IPS-18a (cell line): ENCODE measurements at regions not wholly inside any gene's neighbourhood (a gene's known extent, or its start where the extent isn't known, plus 50 kb on each side); places are given as distances from the start of the nearest gene placed in this dataset.

Experiments used
- H3K27ac ChIP-seq: one replicate; pipeline ENCODE4 v1.5.1; 2013; ENCODE audit warnings: low read length
- H3K27me3 ChIP-seq: one replicate; pipeline ENCODE4 v1.6.1; 2013; ENCODE audit warnings: mild to moderate bottlenecking, low read length; ENCODE audit not compliant: control insufficient read depth, insufficient read depth
- H3K36me3 ChIP-seq: one replicate; pipeline ENCODE4 v1.6.1; 2013; ENCODE audit warnings: low read depth, low read length; ENCODE audit not compliant: control insufficient read depth
- H3K4me1 ChIP-seq: one replicate; pipeline ENCODE4 v1.6.1; 2013; ENCODE audit warnings: low read depth, low read length; ENCODE audit not compliant: control insufficient read depth
- H3K4me3 ChIP-seq: one replicate; pipeline ENCODE4 v1.5.1; 2013; ENCODE audit warnings: low read length
- H3K9ac ChIP-seq: one replicate; pipeline ENCODE4 v1.6.1; 2013; ENCODE audit warnings: mild to moderate bottlenecking, low read length, moderate library complexity
- H3K9me3 ChIP-seq: one replicate; pipeline ENCODE4 v1.6.1; 2013; ENCODE audit warnings: low read depth, low read length; ENCODE audit not compliant: control insufficient read depth

DNA sequence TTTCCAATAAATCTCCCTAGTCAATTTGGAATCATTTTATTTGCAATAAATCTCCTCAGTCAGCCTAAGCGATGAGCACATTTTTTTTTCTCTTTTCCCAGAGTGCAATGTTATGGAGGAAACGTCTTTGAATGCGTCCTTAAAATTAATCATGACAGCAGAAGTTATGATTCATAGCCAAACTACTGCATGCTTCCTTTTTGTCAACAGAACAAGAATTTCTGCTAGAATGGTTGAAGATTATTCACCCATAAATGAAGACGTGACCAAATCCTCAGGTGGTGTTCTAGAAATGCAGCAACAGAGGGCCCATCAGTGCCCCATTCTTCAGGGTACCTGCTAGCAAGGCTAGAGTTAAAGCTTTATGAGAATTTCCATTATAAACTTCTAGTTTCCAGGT, 407.9 kb upstream of the PKN2 start:
- peaks cover 8% of the 10 kb centered on the region for H3K4me1 ChIP-seq
- H3K36me3 ChIP-seq, result no peaks in the 10 kb centered on the region
- H3K9ac ChIP-seq, result no peak overlapping the region
- H3K27ac ChIP-seq, result no peak overlapping the region
- H3K9me3 ChIP-seq, result no peaks in the 10 kb centered on the region
- no peak overlapping the region for H3K4me3 ChIP-seq
- no peaks in the 10 kb centered on the region for H3K27me3 ChIP-seq

DNA sequence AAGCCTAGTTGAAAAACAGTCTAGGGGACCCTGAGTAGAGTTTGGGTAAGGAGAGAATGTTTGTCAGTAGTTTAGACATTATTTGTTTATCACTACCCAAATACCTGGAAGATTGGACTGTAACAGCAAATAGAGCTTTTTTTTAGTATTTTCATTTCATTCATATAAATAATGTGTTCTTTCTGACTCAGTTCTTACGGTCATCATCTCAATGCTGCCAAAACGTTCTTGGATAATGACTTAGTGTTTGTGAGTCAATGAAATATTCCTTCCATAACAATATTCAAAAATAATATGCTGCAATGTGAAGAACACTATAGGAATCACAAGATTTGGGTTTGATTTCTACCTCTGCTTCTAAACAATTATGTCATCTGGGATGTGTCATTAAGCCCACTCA, 400.0 kb upstream of the PKN2 start:
- H3K4me3 ChIP-seq, result no peak overlapping the region
- H3K36me3 ChIP-seq, result no peaks in the 10 kb centered on the region
- no peaks in the 10 kb centered on the region for H3K4me1 ChIP-seq
- no peak overlapping the region for H3K27ac ChIP-seq
- no peak overlapping the region for H3K9ac ChIP-seq
- no peaks in the 10 kb centered on the region for H3K9me3 ChIP-seq
- no peaks in the 10 kb centered on the region for H3K27me3 ChIP-seq

DNA sequence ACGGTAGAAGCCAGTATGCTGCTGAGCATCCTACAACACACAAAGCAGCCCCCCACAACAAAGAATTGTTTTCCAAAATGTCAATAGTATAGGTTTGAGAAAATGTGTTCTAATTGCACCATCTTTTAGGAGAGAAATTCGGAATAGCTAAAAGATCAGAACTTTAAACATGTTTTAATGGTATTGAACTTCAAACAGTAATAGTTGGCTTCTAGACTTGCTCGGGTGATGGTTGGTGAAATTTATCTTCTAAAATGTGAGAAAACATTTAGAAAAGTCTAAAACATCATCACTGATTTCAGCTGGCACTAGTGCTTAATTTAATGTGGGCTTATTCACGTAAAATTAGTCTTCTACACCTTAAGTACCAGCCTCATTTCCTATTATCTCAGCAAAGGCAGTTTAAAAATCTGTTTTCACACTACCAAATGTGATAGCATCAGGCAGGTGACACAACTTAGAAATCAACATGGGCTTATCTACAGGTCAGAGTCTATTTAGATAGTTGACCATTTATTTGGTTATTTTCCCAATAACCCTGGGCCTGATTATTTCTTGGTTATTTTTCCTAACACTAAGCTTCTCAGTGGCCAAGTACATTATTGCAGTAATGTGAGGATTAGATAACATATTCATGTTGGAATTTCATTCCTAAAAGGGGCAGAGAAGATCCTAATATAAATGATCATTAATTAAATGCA, 399.3 kb upstream of the PKN2 start:
- Histone ChIP-seq H3K4me1 (no peaks in the 10 kb centered on the region), H3K9me3 (no peaks in the 10 kb centered on the region), H3K9ac (no peak overlapping the region), H3K36me3 (no peaks in the 10 kb centered on the region), H3K27ac (no peak overlapping the region), H3K27me3 (no peaks in the 10 kb centered on the region), H3K4me3 (no peak overlapping the region)

DNA sequence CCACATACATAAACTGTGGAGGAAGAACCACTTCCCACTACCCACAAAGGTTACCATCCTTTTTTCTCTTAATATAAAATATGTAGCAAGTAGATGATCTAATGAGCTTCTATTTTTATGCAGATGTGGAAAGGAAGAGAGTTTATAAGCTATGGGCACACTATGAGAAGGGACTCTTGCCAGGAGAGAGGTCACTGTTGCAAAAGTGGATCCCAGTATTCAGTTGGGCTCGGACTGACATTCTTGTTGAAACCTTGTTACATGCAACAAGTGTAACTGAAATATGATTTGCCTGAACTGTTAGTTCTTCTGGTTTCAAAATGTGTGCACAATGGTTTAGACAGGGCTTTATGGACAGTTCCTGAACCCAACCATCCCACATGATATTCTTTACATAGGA, 397.4 kb upstream of the PKN2 start:
- H3K27ac ChIP-seq, result no peak overlapping the region

DNA sequence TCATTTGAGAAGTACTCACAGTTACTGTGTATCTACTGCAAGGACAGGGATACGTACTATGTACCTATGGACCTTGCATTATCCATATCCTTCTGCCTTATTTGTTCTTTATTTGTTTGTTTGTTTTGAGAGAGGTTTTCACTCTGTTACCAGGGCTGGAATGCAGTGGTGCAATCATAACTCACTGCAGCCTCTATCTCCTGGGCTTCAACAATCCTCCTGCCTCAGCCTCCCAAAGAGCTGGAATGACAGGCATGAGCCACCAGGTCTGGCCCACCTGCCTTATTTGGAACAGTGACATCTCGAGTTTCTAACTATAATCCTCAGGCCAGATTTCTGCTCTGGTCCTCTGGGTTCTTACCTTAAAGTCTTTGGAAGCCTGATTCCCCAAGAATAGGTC, 395.5 kb upstream of the PKN2 start:
- Histone ChIP-seq H3K27ac (no peak overlapping the region), H3K9ac (no peak overlapping the region), H3K4me1 (no peaks in the 10 kb centered on the region), H3K4me3 (no peak overlapping the region), H3K9me3 (no peaks in the 10 kb centered on the region), H3K36me3 (no peaks in the 10 kb centered on the region), H3K27me3 (no peaks in the 10 kb centered on the region)

More for the DNA sequence above, 397.4 kb upstream of the PKN2 start:
- Histone ChIP-seq H3K9me3 (no peaks in the 10 kb centered on the region), H3K4me1 (no peaks in the 10 kb centered on the region), H3K27me3 (no peaks in the 10 kb centered on the region), H3K36me3 (no peaks in the 10 kb centered on the region), H3K4me3 (no peak overlapping the region), H3K9ac (no peak overlapping the region)

DNA sequence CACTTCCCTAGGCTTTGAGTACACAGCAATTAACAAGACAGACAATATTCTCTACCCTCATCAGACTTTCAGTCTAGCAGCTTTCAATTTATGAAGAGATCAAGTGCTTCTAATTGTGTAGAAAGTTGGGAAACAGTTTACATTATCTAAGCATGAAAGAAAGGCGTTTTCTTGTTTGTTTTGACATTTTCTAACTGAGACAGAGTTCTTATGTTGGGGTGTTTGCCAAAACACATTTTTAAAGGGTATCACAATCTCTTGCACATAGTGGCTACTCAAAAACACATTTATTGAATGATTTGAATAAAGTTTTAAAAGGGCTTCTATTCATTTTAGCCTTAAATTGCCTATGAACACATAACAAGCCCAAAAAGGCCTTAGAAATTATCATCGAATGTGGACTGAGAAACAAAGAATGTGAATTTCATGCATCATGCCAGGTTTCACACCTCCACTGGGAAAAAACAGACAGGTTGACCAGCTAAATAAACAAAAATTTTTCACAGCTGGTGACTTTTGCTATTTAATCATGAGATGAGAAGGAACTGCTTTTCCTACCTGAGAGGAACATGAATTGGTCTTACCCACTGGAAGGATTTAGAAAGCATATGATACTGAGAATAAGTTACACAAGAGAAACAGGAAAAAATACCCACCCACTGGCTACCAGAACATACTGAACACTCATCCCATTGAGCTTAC, 394.5 kb upstream of the PKN2 start:
- H3K27me3 ChIP-seq, result no peaks in the 10 kb centered on the region
- no peaks in the 10 kb centered on the region for H3K9me3 ChIP-seq
- no peak overlapping the region for H3K27ac ChIP-seq
- no peak overlapping the region for H3K4me3 ChIP-seq
- no peaks in the 10 kb centered on the region for H3K36me3 ChIP-seq
- no peak overlapping the region for H3K9ac ChIP-seq
- no peaks in the 10 kb centered on the region for H3K4me1 ChIP-seq

DNA sequence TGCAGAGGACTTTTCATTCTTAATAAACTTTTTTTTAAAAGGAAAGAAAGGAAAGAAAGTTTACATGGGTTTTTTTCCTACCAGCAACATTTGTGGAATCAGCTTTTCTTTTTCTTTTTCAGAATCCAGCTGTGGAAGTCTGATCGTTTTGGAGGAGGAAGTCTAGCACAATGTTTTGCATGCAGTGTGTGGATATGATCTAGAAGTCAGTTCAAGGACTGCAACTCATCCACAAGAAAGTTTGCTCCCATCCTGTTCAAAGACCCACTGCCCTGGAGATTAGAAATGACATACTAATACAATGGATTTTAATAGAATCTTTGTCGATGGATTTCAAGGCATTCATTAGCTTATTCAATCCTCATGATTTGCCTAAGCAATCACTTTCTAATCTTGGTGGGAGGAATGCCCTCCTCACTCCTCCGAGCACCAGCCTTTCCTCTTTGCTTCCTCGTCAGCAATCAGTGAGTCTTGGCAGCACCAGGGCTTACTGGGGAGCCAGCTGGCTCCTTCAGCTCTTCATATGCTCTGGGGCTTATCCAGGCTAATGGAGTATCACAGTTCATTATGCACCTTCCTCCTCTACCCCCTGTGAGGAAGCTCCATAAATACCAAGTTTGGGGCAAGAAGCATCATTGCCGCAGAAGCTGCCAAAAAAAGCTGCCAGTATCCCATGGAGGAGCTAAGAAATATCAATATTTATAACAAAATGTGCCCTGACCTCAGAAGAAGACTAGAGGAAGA, 392.3 kb upstream of the PKN2 start:
- H3K4me3 ChIP-seq, result no peak overlapping the region
- no peaks in the 10 kb centered on the region for H3K9me3 ChIP-seq
- H3K9ac ChIP-seq, result no peak overlapping the region
- no peaks in the 10 kb centered on the region for H3K27me3 ChIP-seq
- H3K4me1 ChIP-seq, result peaks cover 6% of the 10 kb centered on the region
- no peaks in the 10 kb centered on the region for H3K36me3 ChIP-seq
- H3K27ac ChIP-seq, result no peak overlapping the region

DNA sequence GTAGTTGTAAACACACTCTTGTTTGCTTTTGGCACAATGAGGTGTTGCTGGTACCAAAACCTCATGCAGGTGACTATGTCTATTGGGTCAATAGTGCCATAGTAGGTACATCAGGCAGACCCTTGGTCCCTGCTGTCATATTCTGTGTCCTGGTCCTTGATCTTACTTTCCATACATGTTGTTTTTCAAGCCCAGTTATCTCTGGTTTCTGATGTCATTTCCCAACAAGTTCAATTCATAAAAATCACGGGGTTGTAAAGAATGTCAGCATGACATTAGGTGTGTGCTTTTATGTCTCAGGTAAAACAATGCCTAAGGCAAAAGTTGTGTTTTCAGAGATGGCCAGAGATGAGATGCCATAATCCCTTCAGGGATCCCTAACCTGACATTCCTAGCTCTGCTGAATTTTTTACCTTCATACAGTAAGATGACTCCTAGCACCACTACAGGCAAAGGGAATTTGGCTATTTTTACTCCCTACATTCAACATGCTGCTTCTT, 390.3 kb upstream of the PKN2 start:
- no peaks in the 10 kb centered on the region for H3K27me3 ChIP-seq
- H3K27ac ChIP-seq, result no peak overlapping the region
- H3K9ac ChIP-seq, result no peak overlapping the region
- H3K4me1 ChIP-seq, result peaks cover 20% of the 10 kb centered on the region
- no peaks in the 10 kb centered on the region for H3K9me3 ChIP-seq
- H3K36me3 ChIP-seq, result no peaks in the 10 kb centered on the region
- H3K4me3 ChIP-seq, result no peak overlapping the region

DNA sequence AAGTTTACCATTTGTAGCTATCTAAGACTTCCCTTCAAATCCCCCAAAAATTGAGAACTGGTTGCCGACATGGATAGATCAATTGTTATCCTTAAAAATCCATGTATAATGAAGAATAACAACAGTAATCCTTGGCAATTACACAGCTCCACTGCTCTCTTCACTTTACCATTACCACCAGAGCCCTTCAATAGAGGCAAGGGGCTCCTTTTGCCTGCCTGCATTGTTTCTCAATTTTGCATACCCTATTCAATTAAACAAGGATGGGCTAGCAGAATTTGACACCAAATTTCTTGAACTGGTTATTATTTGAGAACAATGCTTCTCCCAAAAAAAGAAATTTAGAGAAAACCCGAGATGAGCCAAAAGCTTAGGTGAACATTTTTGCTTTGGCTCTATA, 387.8 kb upstream of the PKN2 start:
- Histone ChIP-seq H3K4me1 (peaks cover 20% of the 10 kb centered on the region), H3K36me3 (no peaks in the 10 kb centered on the region), H3K27me3 (no peaks in the 10 kb centered on the region), H3K4me3 (no peak overlapping the region), H3K9me3 (no peaks in the 10 kb centered on the region), H3K27ac (no peak overlapping the region), H3K9ac (no peak overlapping the region)

DNA sequence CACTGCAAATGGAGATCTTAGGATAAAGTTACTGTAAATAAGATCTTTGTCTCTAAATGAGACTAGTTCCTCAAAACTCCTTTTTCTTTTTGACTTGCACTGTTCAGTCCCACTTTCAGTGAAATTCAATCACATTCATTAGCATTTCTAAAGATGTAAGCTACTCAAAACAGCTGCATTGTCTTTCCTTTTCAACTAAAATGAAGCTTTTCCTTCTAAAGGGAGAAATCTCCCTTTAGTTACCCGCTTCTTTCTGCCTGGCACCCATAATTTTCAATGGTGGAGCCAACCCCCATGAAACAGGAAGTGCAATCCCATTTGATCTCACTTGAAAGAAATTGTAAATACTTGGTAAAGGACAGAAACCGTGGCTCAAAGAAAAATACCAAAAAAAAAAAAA, 387.4 kb upstream of the PKN2 start:
- Histone ChIP-seq H3K27ac (no peak overlapping the region), H3K9ac (no peak overlapping the region), H3K36me3 (no peaks in the 10 kb centered on the region), H3K4me3 (no peak overlapping the region), H3K27me3 (no peaks in the 10 kb centered on the region), H3K4me1 (peaks cover 20% of the 10 kb centered on the region), H3K9me3 (no peaks in the 10 kb centered on the region)

DNA sequence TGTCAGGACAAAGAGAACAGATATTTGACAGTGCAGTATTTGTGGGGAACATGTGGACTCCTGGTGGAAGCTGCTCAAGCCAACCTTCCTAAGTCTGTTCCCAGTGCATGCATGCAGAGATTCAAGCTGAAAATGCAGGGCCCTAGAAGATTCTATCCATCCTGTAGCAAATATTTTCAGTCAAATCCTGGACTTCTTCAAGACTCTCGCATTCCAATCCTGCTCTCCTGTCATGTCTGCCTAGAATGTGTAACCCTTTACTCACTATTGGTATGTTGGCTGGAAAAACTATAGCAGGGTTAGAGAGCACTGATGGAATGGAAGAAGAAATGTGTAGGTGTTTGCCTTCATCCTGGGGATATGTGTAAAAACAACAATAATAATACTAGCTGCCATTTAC, 385.6 kb upstream of the PKN2 start:
- H3K4me1 ChIP-seq, result peaks cover 26% of the 10 kb centered on the region

More for the DNA sequence above, 385.6 kb upstream of the PKN2 start:
- Histone ChIP-seq H3K36me3 (no peaks in the 10 kb centered on the region), H3K4me3 (no peak overlapping the region), H3K27me3 (no peaks in the 10 kb centered on the region), H3K9ac (no peak overlapping the region), H3K9me3 (no peaks in the 10 kb centered on the region), H3K27ac (no peak overlapping the region)
